Body of pancreas (tissue), 4 donors: ENCODE measurements at regions not wholly inside any gene's neighbourhood (a gene's known extent, or its start where the extent isn't known, plus 50 kb on each side); places are given as distances from the start of the nearest gene placed in this dataset.

Source experiments
- ATAC-seq: fragments of 150-250 bp; one replicate; pipeline ENCODE4 v1.9.1; 2016
- DNase-seq, 4 donors: peaks; one replicate each; pipeline ENCODE4 v3.0.0-alpha.2; 2019
- H3K27ac ChIP-seq, 4 donors: fragments of 200-600 bp; sonication (generic); 1 replicate in 3 of 4; 2 replicates in 1 of 4; pipeline versions ENCODE4 v1.5.1 to v1.6.1; 2016 to 2019; ENCODE audit warnings: mild to moderate bottlenecking in 1 of 4, mixed read lengths in 1 of 4, moderate library complexity in 1 of 4
- H3K27me3 ChIP-seq, 2 donors: fragments of 200-600 bp; sonication (generic); one replicate each; pipeline ENCODE4 v1.6.0; 2016; ENCODE audit warnings: mild to moderate bottlenecking in 1 of 2
- H3K36me3 ChIP-seq, 2 donors: fragments of 200-600 bp; sonication (generic); replicated peaks in 1 of 2; 2 replicates each; pipeline ENCODE4 v1.5.1; 2016; ENCODE audit warnings: low read depth in 2 of 2; ENCODE audit not compliant: insufficient read depth in 1 of 2
- H3K4me1 ChIP-seq: fragments of 200-600 bp; sonication (generic); one replicate; pipeline ENCODE4 v1.6.0; 2016
- H3K4me3 ChIP-seq, 2 donors: fragments of 200-600 bp; sonication (generic); 1 replicate in 1 of 2; 2 replicates in 1 of 2; pipeline ENCODE4 v1.5.1; 2016 to 2019
- H3K9me3 ChIP-seq, 3 donors: fragments of 200-600 bp; sonication (generic); 1 replicate in 2 of 3; 2 replicates in 1 of 3; pipeline ENCODE4 v1.5.1; 2016
- POLR2A ChIP-seq, 3 donors: fragments of 450-650 bp; IDR thresholded peaks; one replicate each; pipeline ENCODE4 v1.6.1; 2016; ENCODE audit warnings: antibody characterized with exemption in 3 of 3, mild to moderate bottlenecking in 2 of 3
- WGBS, 2 donors: methylation state at CpG; one replicate each; pipeline ENCODE4 v1.1.5; 2017; 5-methylcytosine and 5-hydroxymethylcytosine counted together
- intact Hi-C: fragments of 100-400 bp; cut with DNase I; formaldehyde crosslinking; loops from one replicate; pipeline ENCODE4 v1.15.1; 2023
- TF ChIP-seq, protein P1 (sequence below), 7 experiments: fragments of 450-650 bp in 4 of 7; fragments of 200-600 bp in 3 of 7; sonication (generic) in 3 of 7; IDR thresholded peaks; one replicate each; pipeline ENCODE4 v1.5.1; 2016 to 2019; ENCODE audit warnings: antibody characterized with exemption in 7 of 7

DNA sequence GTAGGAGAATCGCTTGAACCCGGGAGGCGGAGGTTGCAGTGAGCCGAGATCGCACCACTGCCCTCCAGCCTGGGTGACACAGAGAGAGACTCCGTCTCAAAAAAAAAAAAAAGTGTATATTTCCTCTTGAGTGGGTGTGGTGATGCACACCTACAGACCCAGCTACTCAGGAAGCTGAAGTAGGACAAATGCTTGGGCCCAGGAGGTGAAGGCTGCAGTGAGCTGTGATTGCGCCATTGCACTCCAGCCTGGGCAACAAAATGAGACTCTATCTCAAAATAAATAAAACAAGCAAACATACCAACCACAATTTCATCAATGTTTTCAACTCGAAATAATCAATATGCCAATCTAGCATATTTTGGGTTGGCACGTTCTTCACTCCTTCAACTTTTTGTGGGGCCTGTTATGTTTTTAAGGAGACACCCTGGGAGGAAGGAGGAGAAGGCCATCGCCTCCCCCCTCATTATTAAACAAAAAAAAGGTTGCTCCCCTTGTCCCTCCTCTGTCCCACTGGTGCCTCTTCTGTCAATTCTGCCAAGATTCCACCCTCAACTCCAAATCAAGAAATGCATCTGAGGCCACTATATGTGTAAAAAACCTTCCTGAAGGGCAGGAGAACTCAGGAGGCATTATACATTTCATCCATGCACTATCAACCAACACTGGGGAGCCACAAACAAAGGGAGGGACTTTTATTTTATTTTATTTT is 52.4 kb upstream of the ATF7IP2 start:
- WGBS, 2 donors, result 71 to 79% methylated on average over 10 of the region's 10 CpGs
- H3K36me3 ChIP-seq, result no peaks in the 10 kb centered on the region
- intact Hi-C loops, result no loop called here
- H3K27ac ChIP-seq, result peak overlapping the region; percentile 54 to 84 (median 71)
- peaks cover 42% of the 10 kb centered on the region for H3K4me1 ChIP-seq
- ATAC-seq (no peak), DNase-seq (peak in 2 of 4 donors; percentile 12 to 14)
- no peak overlapping the region for H3K4me3 ChIP-seq
- no peaks in the 10 kb centered on the region for H3K9me3 ChIP-seq
- TF ChIP-seq POLR2A (IDR thresholded peaks at IDR 0.05), result no peak
- TF ChIP-seq, protein P1, sequence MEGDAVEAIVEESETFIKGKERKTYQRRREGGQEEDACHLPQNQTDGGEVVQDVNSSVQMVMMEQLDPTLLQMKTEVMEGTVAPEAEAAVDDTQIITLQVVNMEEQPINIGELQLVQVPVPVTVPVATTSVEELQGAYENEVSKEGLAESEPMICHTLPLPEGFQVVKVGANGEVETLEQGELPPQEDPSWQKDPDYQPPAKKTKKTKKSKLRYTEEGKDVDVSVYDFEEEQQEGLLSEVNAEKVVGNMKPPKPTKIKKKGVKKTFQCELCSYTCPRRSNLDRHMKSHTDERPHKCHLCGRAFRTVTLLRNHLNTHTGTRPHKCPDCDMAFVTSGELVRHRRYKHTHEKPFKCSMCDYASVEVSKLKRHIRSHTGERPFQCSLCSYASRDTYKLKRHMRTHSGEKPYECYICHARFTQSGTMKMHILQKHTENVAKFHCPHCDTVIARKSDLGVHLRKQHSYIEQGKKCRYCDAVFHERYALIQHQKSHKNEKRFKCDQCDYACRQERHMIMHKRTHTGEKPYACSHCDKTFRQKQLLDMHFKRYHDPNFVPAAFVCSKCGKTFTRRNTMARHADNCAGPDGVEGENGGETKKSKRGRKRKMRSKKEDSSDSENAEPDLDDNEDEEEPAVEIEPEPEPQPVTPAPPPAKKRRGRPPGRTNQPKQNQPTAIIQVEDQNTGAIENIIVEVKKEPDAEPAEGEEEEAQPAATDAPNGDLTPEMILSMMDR (IDR thresholded peaks at IDR 0.05), result no peak
- H3K27me3 ChIP-seq, result no peaks in the 10 kb centered on the region

DNA sequence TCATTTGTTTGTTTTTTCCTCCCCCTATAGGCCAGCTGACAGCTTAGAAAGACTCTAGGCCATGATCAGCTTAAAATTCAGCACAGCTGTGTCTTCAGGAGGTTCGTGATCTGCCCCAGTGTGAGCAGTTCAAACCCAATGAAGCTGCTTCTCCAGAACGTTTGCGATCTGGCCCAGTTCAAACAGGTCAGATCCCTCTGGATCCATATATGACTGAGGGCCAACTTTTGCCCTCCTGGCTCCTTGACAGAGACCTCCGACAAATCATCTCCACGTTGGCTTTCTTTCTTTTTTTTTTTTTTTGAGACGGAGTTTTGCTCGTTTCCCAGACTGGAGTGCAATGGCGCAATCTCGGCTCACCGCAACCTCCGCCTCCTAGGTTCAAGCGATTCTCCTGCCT is 50.2 kb upstream of the ATF7IP2 start:
- WGBS, 2 donors, result 71 to 74% methylated on average over 12 of the region's 12 CpGs
- DNase-seq, result no peak
- TF ChIP-seq POLR2A (IDR thresholded peaks at IDR 0.05), result no peak
- TF ChIP-seq, protein P1 (IDR thresholded peaks at IDR 0.05), result no peak
- Histone ChIP-seq H3K27ac (peak overlapping the region in 3 of 4 donors; percentile 65 to 84 (median 77)), H3K9me3 (no peaks in the 10 kb centered on the region), H3K4me3 (no peak overlapping the region), H3K27me3 (no peaks in the 10 kb centered on the region), H3K36me3 (no peaks in the 10 kb centered on the region), H3K4me1 (peaks cover 42% of the 10 kb centered on the region)
- intact Hi-C loops, result no loop called here
- no peak for ATAC-seq
